ENCODE measurements at regions not wholly inside any gene's neighbourhood (a gene's known extent, or its start where the extent isn't known, plus 50 kb on each side); places are given as distances from the start of the nearest gene placed in this dataset.

DNA sequence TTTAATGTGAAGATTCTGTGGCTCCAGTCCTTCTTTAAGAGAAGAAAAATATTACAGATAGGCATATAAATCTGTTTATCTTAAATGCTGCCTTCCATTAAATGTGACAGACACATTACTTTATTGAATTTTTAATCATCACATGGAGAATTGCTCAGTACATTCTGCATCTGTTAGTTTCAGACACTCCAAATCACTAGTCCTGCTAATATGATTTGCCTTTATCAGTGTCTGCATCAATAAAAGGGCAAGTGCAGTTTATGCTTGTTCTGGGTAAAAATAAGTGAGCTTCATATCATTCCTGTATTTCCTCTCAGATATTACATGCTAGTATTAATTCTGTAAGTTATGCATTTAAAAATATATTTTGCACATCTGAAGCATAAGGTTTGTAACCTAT, 666.4 kb downstream of the TECRL start:
- H3K9me3 ChIP-seq = no peaks in the 10 kb centered on the region
- in situ Hi-C loops (cut with MboI; ENCODE audit: low pct_ligation_motif_present in 1 of 4, low pct_unique_long_range_greater_than_20kb in 1 of 4, low sequenced_read_pairs in 3 of 4) (no loop called here), intact Hi-C loops (cut with DNase I; ENCODE audit: low total_unique reads) (no loop called here)
- no peak for DNase-seq
- no peak for TF ChIP-seq EP300 (IDR thresholded peaks at IDR 0.05; ENCODE audit: low read depth)
- TF ChIP-seq POLR2A (IDR thresholded peaks at IDR 0.05) = no peak
- no peak for TF ChIP-seq CTCF (IDR thresholded peaks at IDR 0.05)
- TF ChIP-seq POLR2AphosphoS5 (IDR thresholded peaks at IDR 0.05) = no peak
- no peaks in the 10 kb centered on the region for H3K36me3 ChIP-seq
- H3K27me3 ChIP-seq = no peaks in the 10 kb centered on the region
- H3K4me3 ChIP-seq = no peak overlapping the region
- H3K27ac ChIP-seq = no peak overlapping the region
- no peaks in the 10 kb centered on the region for H3K4me1 ChIP-seq

DNA sequence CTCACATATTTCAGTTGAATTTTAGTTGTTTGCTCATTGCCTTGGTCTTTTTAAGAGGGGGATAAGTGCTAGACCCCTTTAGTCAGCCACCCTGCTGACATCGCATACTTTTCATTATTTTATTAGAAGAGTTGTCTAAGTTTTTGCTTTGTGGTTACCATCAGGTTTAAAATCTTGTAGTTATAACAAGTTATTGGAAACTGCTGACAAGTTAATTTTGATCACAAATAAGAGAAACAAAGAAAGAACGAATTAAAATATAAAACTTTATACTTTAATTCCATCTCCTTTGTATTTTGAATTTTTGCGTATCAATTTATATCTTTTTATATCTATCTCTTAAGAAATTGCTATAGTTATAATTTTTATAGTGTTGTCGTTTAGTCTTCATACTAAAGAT, 679.7 kb downstream of the TECRL start:
- no peak for DNase-seq
- 84 to 86% methylated on average over 4 of the region's 4 CpGs for WGBS, 2 donors (ENCODE audit: low coverage in 1 of 2)
- Histone ChIP-seq H3K27me3 (no peaks in the 10 kb centered on the region), H3K4me1 (no peaks in the 10 kb centered on the region), H3K4me3 (no peak overlapping the region), H3K36me3 (no peaks in the 10 kb centered on the region), H3K27ac (no peak overlapping the region), H3K9me3 (no peaks in the 10 kb centered on the region)
- intact Hi-C loops (cut with DNase I; ENCODE audit: low total_unique reads) = no loop called here
- TF ChIP-seq CTCF (IDR thresholded peaks at IDR 0.05) = no peak
- no peak for TF ChIP-seq POLR2AphosphoS5 (IDR thresholded peaks at IDR 0.05)
- TF ChIP-seq EP300 (IDR thresholded peaks at IDR 0.05; ENCODE audit: low read depth) = no peak
- no peak for TF ChIP-seq POLR2A (IDR thresholded peaks at IDR 0.05)
- in situ Hi-C loops (cut with MboI; ENCODE audit: low pct_ligation_motif_present in 1 of 4, low pct_unique_long_range_greater_than_20kb in 1 of 4, low sequenced_read_pairs in 3 of 4) = no loop called here

- Histone ChIP-seq H3K9me3 (no peaks in the 10 kb centered on the region), H3K4me3 (no peak overlapping the region), H3K4me1 (no peaks in the 10 kb centered on the region), H3K27ac (no peak overlapping the region), H3K36me3 (no peaks in the 10 kb centered on the region), H3K27me3 (no peaks in the 10 kb centered on the region)
- in situ Hi-C loops (cut with MboI; ENCODE audit: low pct_ligation_motif_present in 1 of 4, low pct_unique_long_range_greater_than_20kb in 1 of 4, low sequenced_read_pairs in 3 of 4) = no loop called here
- WGBS, 2 donors (ENCODE audit: low coverage in 1 of 2) = 30% methylated on average over 3 of the region's 3 CpGs; no CpG with 5 or more reads in 1 of the 2 donors
- no peak for DNase-seq
- TF ChIP-seq CTCF (IDR thresholded peaks at IDR 0.05) = no peak
- no peak for TF ChIP-seq POLR2A (IDR thresholded peaks at IDR 0.05)
- TF ChIP-seq EP300 (IDR thresholded peaks at IDR 0.05; ENCODE audit: low read depth) = no peak
- no peak for TF ChIP-seq POLR2AphosphoS5 (IDR thresholded peaks at IDR 0.05)
- intact Hi-C loops (cut with DNase I; ENCODE audit: low total_unique reads) = no loop called here
Observed at GRCh38 chr4:63728480-63729177, 680.6 kb downstream of the TECRL start.

- Histone ChIP-seq H3K4me3 (no peak overlapping the region), H3K9me3 (no peaks in the 10 kb centered on the region), H3K36me3 (no peaks in the 10 kb centered on the region), H3K27ac (no peak overlapping the region), H3K4me1 (no peaks in the 10 kb centered on the region), H3K27me3 (no peaks in the 10 kb centered on the region)
- 21 to 25% methylated on average over 2 of the region's 2 CpGs for WGBS, 2 donors (ENCODE audit: low coverage in 1 of 2)
- intact Hi-C loops (cut with DNase I; ENCODE audit: low total_unique reads) = no loop called here
- in situ Hi-C loops (cut with MboI; ENCODE audit: low pct_ligation_motif_present in 1 of 4, low pct_unique_long_range_greater_than_20kb in 1 of 4, low sequenced_read_pairs in 3 of 4) = no loop called here
- no peak for DNase-seq
- TF ChIP-seq EP300 (IDR thresholded peaks at IDR 0.05; ENCODE audit: low read depth) (no peak), CTCF (IDR thresholded peaks at IDR 0.05) (peak in 2 of 5 experiments; percentile 9 to 12)
Observed at GRCh38 chr4:63717384-63717783, 691.9 kb downstream of the TECRL start.
